T-helper 2 cell treated with Interferon-gamma antibody and Interleukin-4, amounts not matched to agents 5 μg/mL and 100 μg/mL, for 36 hours (primary cell): ENCODE measurements at regions not wholly inside any gene's neighbourhood (a gene's known extent, or its start where the extent isn't known, plus 50 kb on each side); places are given as distances from the start of the nearest gene placed in this dataset.

Experiments used
- DNase-seq: peaks from one replicate; pipeline ENCODE4 v3.0.0; 2021; ENCODE audit warnings: low spot score
- H3K27ac Mint-ChIP-seq: one replicate; pipeline ENCODE4 v1.8.0; 2021; ENCODE audit warnings: mild to moderate bottlenecking, mixed read lengths
- H3K27me3 Mint-ChIP-seq: one replicate; pipeline ENCODE4 v1.8.0; 2021; ENCODE audit warnings: low read depth, mixed read lengths
- H3K36me3 Mint-ChIP-seq: one replicate; pipeline ENCODE4 v1.8.0; 2021; ENCODE audit warnings: low read depth, mixed read lengths
- H3K4me1 Mint-ChIP-seq: one replicate; pipeline ENCODE4 v1.8.0; 2021; ENCODE audit warnings: low read depth, mixed read lengths
- H3K4me3 Mint-ChIP-seq: one replicate; pipeline ENCODE4 v1.8.0; 2022; ENCODE audit warnings: mild to moderate bottlenecking, moderate library complexity, mixed read lengths
- H3K9me3 Mint-ChIP-seq: one replicate; pipeline ENCODE4 v1.8.0; 2021; ENCODE audit warnings: mixed read lengths

GRCh38 chr21:28256837-28257236 is 735.8 kb downstream of the LTN1 start:
- Mint-ChIP-seq H3K27ac (no peak overlapping the region), H3K4me1 (no peaks in the 10 kb centered on the region), H3K36me3 (no peaks in the 10 kb centered on the region), H3K4me3 (no peak overlapping the region), H3K27me3 (no peaks in the 10 kb centered on the region), H3K9me3 (no peaks in the 10 kb centered on the region)
- DNase-seq: no peak

GRCh38 chr21:28256420-28256831 is 736.3 kb downstream of the LTN1 start:
- Mint-ChIP-seq H3K36me3 (no peaks in the 10 kb centered on the region), H3K4me3 (no peak overlapping the region), H3K4me1 (no peaks in the 10 kb centered on the region), H3K27ac (no peak overlapping the region), H3K9me3 (no peaks in the 10 kb centered on the region), H3K27me3 (no peaks in the 10 kb centered on the region)
- no peak for DNase-seq

GRCh38 chr21:28253961-28254360 is 738.7 kb downstream of the LTN1 start:
- Mint-ChIP-seq H3K9me3 (no peaks in the 10 kb centered on the region), H3K36me3 (no peaks in the 10 kb centered on the region), H3K4me3 (no peak overlapping the region), H3K4me1 (no peaks in the 10 kb centered on the region), H3K27ac (no peak overlapping the region), H3K27me3 (no peaks in the 10 kb centered on the region)
- no peak for DNase-seq

GRCh38 chr21:28253338-28253737 is 739.3 kb downstream of the LTN1 start:
- DNase-seq: no peak

GRCh38 chr21:28252928-28253327 is 739.7 kb downstream of the LTN1 start:
- Mint-ChIP-seq H3K27me3 (no peaks in the 10 kb centered on the region), H3K4me1 (no peaks in the 10 kb centered on the region), H3K4me3 (no peak overlapping the region), H3K27ac (no peak overlapping the region), H3K9me3 (no peaks in the 10 kb centered on the region), H3K36me3 (no peaks in the 10 kb centered on the region)
- no peak for DNase-seq

More at GRCh38 chr21:28253338-28253737, 739.3 kb downstream of the LTN1 start:
- Mint-ChIP-seq H3K4me1 (no peaks in the 10 kb centered on the region), H3K4me3 (no peak overlapping the region), H3K9me3 (no peaks in the 10 kb centered on the region), H3K36me3 (no peaks in the 10 kb centered on the region), H3K27me3 (no peaks in the 10 kb centered on the region), H3K27ac (no peak overlapping the region)

GRCh38 chr21:28250946-28251345 is 741.7 kb downstream of the LTN1 start:
- DNase-seq: no peak

GRCh38 chr21:28247454-28248020 is 745.1 kb downstream of the LTN1 start:
- Mint-ChIP-seq H3K27me3 (no peaks in the 10 kb centered on the region), H3K4me1 (no peaks in the 10 kb centered on the region), H3K4me3 (no peak overlapping the region), H3K36me3 (no peaks in the 10 kb centered on the region), H3K9me3 (no peaks in the 10 kb centered on the region), H3K27ac (no peak overlapping the region)
- no peak for DNase-seq

More at GRCh38 chr21:28250946-28251345, 741.7 kb downstream of the LTN1 start:
- no peak overlapping the region for H3K27ac Mint-ChIP-seq
- H3K27me3 Mint-ChIP-seq: no peaks in the 10 kb centered on the region
- no peaks in the 10 kb centered on the region for H3K9me3 Mint-ChIP-seq
- H3K4me1 Mint-ChIP-seq: no peaks in the 10 kb centered on the region
- no peaks in the 10 kb centered on the region for H3K36me3 Mint-ChIP-seq
- H3K4me3 Mint-ChIP-seq: no peak overlapping the region

GRCh38 chr21:28240586-28240985 is 752.1 kb downstream of the LTN1 start:
- no peak overlapping the region for H3K27ac Mint-ChIP-seq
- no peaks in the 10 kb centered on the region for H3K36me3 Mint-ChIP-seq
- H3K27me3 Mint-ChIP-seq: no peaks in the 10 kb centered on the region
- no peak overlapping the region for H3K4me3 Mint-ChIP-seq
- no peaks in the 10 kb centered on the region for H3K4me1 Mint-ChIP-seq
- H3K9me3 Mint-ChIP-seq: no peaks in the 10 kb centered on the region
- no peak for DNase-seq

- Mint-ChIP-seq H3K36me3 (no peaks in the 10 kb centered on the region), H3K27ac (no peak overlapping the region), H3K9me3 (no peaks in the 10 kb centered on the region), H3K4me1 (no peaks in the 10 kb centered on the region), H3K4me3 (no peak overlapping the region), H3K27me3 (no peaks in the 10 kb centered on the region)
- DNase-seq: no peak
Observed at GRCh38 chr21:28239340-28239739, 753.3 kb downstream of the LTN1 start.

GRCh38 chr21:28237661-28238060 is 755.0 kb downstream of the LTN1 start:
- Mint-ChIP-seq H3K27me3 (no peaks in the 10 kb centered on the region), H3K36me3 (no peaks in the 10 kb centered on the region), H3K4me3 (no peak overlapping the region), H3K27ac (no peak overlapping the region), H3K9me3 (no peaks in the 10 kb centered on the region), H3K4me1 (no peaks in the 10 kb centered on the region)
- DNase-seq: no peak

- H3K27me3 Mint-ChIP-seq: no peaks in the 10 kb centered on the region
Observed at GRCh38 chr21:28235169-28235895, 757.3 kb downstream of the LTN1 start.

GRCh38 chr21:28234326-28234725 is 758.4 kb downstream of the LTN1 start:
- no peak for DNase-seq
- Mint-ChIP-seq H3K27me3 (no peaks in the 10 kb centered on the region), H3K4me3 (no peak overlapping the region), H3K27ac (no peak overlapping the region), H3K36me3 (no peaks in the 10 kb centered on the region), H3K9me3 (no peaks in the 10 kb centered on the region), H3K4me1 (no peaks in the 10 kb centered on the region)

More at GRCh38 chr21:28235169-28235895, 757.3 kb downstream of the LTN1 start:
- Mint-ChIP-seq H3K9me3 (no peaks in the 10 kb centered on the region), H3K4me3 (no peak overlapping the region), H3K27ac (no peak overlapping the region), H3K36me3 (no peaks in the 10 kb centered on the region), H3K4me1 (no peaks in the 10 kb centered on the region)
- DNase-seq: no peak

GRCh38 chr21:28233536-28234220 is 759.0 kb downstream of the LTN1 start:
- H3K27ac Mint-ChIP-seq: no peak overlapping the region

GRCh38 chr21:28230559-28230958 is 762.1 kb downstream of the LTN1 start:
- H3K36me3 Mint-ChIP-seq: no peaks in the 10 kb centered on the region
- no peak overlapping the region for H3K4me3 Mint-ChIP-seq
- DNase-seq: no peak
- no peaks in the 10 kb centered on the region for H3K4me1 Mint-ChIP-seq
- no peaks in the 10 kb centered on the region for H3K27me3 Mint-ChIP-seq
- no peaks in the 10 kb centered on the region for H3K9me3 Mint-ChIP-seq
- no peak overlapping the region for H3K27ac Mint-ChIP-seq

More at GRCh38 chr21:28233536-28234220, 759.0 kb downstream of the LTN1 start:
- Mint-ChIP-seq H3K4me3 (no peak overlapping the region), H3K4me1 (no peaks in the 10 kb centered on the region), H3K27me3 (no peaks in the 10 kb centered on the region), H3K9me3 (no peaks in the 10 kb centered on the region), H3K36me3 (no peaks in the 10 kb centered on the region)
- no peak for DNase-seq
